NCI-H774 (cell line): ENCODE measurements at regions not wholly inside any gene's neighbourhood (a gene's known extent, or its start where the extent isn't known, plus 50 kb on each side); places are given as distances from the start of the nearest gene placed in this dataset.
"Not testable (repeated sequence)": the region's sequence is repeated elsewhere in the genome, so short reads cannot be mapped to it uniquely, and the experiment has no call there.

Experiments used
- DNase-seq: peaks from one replicate; lab custom pipeline; 2025; lab: John Stamatoyannopoulos, UW

DNA sequence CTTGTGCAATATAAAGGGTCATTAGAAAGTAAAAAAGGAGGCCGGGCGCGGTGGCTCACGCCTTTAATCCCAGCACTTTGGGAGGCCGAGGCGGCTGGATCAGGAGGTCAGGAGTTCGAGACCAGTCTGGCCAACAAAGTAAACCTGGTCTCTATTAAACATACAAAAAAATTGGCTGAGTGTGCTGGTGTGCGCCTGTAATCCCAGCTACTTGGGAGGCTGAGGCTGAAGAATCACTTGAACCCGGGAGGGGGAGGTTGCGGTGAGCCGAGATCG is 102.8 kb upstream of the TMPRSS2 start:
- not testable (repeated sequence) for DNase-seq

GRCh38 chr21:41610042-41610839 is 102.3 kb upstream of the TMPRSS2 start:
- DNase-seq: no peak

- no peak for DNase-seq
Observed at GRCh38 chr21:41606706-41607105, 98.7 kb upstream of the TMPRSS2 start.

GRCh38 chr21:41605934-41606285 is 98.0 kb upstream of the TMPRSS2 start:
- DNase-seq: no peak

DNA sequence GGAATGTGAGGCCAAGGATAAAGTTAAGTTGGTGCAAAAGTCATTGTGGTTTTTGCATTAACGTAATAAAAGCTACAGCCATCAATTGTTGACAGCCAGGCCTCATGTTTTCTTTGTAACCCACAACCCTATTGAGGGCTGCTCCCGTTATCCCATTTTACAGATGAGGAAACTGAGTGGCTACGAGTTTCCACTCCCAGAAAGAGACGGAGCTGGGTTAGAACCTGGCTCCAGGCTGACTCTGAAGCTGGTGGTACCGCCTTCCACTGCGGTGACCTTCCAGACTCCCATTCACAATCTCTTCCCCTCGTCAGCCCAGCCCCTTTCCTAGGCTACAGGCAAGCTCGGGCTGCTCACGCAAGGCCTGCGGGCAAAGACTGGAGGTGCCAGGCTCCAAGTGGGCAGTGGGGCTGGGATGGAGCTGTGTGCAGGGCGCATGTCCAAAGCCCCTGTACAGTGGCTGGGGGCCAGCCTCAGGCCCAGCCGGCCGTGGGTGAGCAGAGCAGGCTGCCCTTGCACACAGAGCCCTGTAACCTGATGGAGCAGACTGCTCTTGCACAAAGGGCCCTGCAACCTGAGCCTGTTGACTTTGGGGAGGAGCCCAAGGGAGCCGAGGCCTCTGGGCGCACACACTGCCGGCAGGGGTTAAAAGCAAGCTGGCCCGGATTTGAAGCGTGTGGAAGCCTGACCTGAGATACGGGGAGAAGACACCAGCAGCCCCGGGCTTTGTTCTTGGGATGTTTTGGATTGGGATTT is 97.4 kb upstream of the TMPRSS2 start:
- DNase-seq: no peak

GRCh38 chr21:41604583-41605041 is 96.7 kb upstream of the TMPRSS2 start:
- DNase-seq: no peak

GRCh38 chr21:41603476-41603875 is 95.5 kb upstream of the TMPRSS2 start:
- DNase-seq: no peak

- no peak for DNase-seq
Observed at GRCh38 chr21:41602531-41602930, 94.6 kb upstream of the TMPRSS2 start.

- no peak for DNase-seq
Observed at GRCh38 chr21:41601573-41602368, 93.8 kb upstream of the TMPRSS2 start.

GRCh38 chr21:41600961-41601572 is 93.1 kb upstream of the TMPRSS2 start:
- DNase-seq: no peak

GRCh38 chr21:41600556-41600955 is 92.6 kb upstream of the TMPRSS2 start:
- DNase-seq: no peak

- no peak for DNase-seq
Observed at GRCh38 chr21:41600116-41600515, 92.2 kb upstream of the TMPRSS2 start.

DNA sequence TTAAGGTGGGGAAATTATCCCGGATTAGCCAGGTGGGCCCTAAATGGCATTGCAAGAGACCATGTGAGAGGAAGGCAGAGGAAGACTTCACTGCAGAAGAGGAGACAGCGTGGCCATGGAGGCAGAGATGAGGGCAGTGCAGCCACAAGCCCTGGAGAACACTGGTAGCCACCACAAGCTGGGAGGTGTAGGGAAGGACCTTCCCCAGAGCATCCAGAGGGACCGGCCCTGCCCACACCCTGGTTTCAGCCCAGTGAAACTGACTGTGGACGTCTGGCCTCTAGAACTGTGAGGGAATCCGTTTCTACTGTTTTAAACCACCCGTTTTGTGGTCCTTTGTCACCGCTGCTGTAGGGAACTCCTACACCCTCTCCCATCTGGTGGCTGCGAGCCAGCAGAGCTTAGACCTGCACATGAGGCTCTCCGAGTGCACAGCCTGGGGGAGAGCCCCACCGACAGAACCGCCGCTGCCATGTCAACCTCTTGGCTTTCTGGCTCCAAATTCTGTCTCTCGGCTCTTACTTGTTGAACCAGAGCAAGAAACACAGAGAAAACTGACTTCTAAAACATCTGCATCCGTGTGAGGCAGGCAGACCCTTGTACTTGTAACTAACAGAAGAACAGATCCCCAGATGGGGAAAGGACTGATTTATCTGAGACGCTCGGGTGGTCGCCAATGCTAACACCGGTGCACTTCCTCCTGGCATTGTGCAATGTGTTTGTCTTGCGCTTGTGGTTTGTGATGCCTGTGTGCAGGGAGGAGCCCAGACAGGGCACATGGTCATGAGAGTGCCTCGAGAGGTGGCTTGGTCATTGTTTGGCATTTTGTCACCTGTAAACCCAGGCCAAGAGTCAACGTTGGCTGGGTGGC is 90.8 kb upstream of the TMPRSS2 start:
- no peak for DNase-seq

DNA sequence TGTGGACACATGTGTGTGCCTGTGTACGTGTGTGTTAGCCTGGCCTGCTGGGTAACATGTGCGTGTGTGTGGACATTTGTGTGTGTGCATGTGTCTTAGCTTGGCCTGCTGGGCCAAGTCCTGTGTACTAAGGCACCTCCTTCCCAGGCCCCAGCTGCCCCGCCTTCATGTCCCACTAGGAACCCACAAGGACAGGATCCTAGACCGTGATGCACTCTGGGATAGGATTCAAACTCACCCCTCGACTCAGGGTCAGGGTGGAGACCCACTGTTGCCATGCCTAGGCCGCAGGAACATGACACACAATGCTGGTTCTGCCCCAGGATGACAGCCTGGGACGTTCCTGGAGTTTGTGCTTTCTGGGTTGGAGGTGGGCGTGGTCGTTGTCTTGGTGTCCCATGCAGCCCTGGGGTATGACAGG is 89.9 kb upstream of the TMPRSS2 start:
- DNase-seq: no peak

DNA sequence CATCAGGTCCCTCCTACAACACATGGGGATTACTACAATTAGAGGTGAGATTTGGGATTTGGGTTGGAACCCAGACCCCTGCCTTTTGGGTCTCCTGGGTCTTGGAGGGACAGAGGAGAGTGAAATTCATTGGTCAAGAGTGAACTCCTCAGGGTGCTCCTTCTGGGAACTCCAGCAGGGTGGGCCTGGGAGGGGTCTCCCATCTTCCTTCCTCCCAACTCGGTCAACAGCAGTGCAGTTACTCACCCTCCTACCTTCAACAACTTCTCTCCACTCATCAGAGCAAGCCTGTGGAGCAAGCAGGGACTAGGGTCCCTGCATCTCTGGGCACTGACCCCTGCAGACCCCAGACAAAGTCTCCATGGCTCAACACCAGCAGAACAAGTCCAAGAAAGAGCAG is 89.3 kb upstream of the TMPRSS2 start:
- DNase-seq: no peak

GRCh38 chr21:41596241-41596925 is 88.4 kb upstream of the TMPRSS2 start:
- DNase-seq: no peak

DNA sequence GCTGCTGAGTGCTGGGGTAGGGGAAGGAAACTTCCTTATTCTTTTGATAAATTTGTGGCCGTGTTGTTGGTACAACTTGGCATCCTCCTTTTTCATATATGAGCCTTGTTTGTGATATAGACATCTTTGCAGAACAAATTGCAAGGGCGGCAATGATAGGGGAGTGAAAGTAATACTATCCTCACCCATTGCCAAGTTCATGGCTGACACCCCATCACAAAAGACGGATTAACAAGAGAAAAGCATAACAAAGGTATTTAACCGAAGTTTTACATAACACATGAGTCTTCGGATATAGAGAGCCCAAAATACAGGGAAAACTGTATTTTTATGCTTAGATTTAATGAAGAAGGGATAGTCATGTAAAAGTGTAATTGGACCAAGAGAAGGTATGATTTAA is 86.3 kb upstream of the TMPRSS2 start:
- no peak for DNase-seq

GRCh38 chr21:41593760-41594138 is 85.8 kb upstream of the TMPRSS2 start:
- DNase-seq: no peak

GRCh38 chr21:41593051-41593759 is 85.2 kb upstream of the TMPRSS2 start:
- DNase-seq: no peak

DNA sequence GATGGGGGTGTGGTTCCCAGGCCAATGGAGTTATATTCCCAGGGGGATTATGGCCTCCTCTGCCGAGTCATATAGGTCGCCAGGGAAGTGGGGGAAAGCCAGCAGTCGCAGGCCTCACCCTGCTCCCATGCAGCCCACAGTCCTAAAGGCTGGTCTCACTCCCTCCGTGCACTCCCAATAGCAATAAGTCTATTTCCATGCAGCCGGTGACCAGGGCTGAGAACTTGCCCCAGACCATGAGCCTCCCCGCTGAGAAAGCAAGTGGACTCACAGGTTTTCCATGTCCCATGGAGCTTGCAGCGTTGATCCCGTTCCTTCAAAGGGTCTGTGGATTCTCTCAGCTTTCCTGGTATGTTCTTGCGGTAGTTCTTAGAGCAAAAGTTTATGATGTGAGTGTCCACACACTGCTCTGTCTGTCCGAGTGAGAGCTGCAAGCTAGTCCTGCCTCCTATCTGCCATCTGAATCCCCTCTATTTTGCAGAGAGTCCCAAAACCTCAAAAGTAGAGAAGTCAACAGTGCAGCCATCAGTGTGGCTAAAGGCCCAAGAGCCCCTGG is 81.7 kb upstream of the TMPRSS2 start:
- DNase-seq: no peak
